ENCODE measurements at regions not wholly inside any gene's neighbourhood (a gene's known extent, or its start where the extent isn't known, plus 50 kb on each side); places are given as distances from the start of the nearest gene placed in this dataset.

DNA sequence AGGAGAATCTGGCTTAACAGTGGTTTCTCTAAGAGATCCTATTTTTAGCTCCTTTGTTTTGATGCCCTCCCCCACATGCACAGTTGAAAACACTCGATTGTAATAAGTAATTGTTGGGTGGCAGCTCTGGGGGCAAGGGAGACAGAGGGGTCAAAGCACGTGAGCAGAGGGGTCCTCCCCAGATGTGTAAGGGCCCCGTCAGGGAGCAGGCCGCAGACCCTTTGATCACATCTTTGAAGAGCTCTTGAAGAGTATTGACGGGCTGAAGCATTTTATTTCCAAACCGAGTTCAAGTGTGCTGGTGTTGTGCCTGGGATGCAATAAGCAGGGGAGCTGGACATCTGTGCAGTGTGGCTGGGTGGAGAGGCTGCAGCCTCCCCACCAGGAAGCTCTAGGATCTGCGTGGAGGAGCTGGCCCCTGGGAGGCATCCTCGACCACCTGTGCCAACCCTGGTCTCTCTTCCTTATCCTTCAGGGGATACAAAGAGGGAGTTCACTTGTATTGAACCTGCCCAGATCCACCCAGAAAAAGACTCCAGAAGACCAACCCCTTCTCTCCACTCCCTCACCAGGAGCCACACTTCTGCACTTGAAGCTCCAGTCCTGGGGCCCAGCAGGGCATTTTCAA lies 473.0 kb upstream of the MGMT start:
- TF ChIP-seq, protein P1, sequence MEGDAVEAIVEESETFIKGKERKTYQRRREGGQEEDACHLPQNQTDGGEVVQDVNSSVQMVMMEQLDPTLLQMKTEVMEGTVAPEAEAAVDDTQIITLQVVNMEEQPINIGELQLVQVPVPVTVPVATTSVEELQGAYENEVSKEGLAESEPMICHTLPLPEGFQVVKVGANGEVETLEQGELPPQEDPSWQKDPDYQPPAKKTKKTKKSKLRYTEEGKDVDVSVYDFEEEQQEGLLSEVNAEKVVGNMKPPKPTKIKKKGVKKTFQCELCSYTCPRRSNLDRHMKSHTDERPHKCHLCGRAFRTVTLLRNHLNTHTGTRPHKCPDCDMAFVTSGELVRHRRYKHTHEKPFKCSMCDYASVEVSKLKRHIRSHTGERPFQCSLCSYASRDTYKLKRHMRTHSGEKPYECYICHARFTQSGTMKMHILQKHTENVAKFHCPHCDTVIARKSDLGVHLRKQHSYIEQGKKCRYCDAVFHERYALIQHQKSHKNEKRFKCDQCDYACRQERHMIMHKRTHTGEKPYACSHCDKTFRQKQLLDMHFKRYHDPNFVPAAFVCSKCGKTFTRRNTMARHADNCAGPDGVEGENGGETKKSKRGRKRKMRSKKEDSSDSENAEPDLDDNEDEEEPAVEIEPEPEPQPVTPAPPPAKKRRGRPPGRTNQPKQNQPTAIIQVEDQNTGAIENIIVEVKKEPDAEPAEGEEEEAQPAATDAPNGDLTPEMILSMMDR (conservative IDR thresholded peaks at IDR 0.05; ENCODE audit: low read depth, low read length) = no peak
- no peak for TF ChIP-seq EZH2 (IDR thresholded peaks at IDR 0.05; ENCODE audit: low read length, unreplicated experiment)

All from PC-3 (cell line).